GM21576 (cell line): ENCODE measurements at regions not wholly inside any gene's neighbourhood (a gene's known extent, or its start where the extent isn't known, plus 50 kb on each side); places are given as distances from the start of the nearest gene placed in this dataset.

ENCODE experiments used
- ATAC-seq: cut with Tn5 transposase; IDR thresholded peaks from one replicate; pipeline ENCODE4 v1.9.1; 2021; ENCODE audit warnings: mild to moderate bottlenecking, moderate library complexity; ENCODE audit not compliant: unreplicated experiment

DNA sequence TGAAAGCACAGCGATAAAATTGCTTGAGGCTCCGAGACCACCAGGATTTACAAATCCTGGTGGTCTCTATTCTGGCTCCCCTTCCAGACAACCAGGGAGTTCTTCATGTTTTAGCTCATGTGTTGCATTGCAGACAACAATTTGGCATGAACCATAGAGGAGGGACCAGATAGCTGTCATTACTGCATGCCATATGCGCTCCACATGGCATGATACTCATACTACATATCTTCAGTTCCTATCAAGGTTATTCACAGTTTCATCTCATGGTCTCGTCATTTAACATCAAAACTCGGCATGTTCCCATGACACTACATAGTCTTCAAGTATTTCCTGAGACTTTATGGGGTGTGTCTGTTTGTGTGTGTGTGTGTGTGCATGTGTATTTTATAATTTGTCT is 220.3 kb downstream of the OR13H1 start:
- no peak for ATAC-seq

DNA sequence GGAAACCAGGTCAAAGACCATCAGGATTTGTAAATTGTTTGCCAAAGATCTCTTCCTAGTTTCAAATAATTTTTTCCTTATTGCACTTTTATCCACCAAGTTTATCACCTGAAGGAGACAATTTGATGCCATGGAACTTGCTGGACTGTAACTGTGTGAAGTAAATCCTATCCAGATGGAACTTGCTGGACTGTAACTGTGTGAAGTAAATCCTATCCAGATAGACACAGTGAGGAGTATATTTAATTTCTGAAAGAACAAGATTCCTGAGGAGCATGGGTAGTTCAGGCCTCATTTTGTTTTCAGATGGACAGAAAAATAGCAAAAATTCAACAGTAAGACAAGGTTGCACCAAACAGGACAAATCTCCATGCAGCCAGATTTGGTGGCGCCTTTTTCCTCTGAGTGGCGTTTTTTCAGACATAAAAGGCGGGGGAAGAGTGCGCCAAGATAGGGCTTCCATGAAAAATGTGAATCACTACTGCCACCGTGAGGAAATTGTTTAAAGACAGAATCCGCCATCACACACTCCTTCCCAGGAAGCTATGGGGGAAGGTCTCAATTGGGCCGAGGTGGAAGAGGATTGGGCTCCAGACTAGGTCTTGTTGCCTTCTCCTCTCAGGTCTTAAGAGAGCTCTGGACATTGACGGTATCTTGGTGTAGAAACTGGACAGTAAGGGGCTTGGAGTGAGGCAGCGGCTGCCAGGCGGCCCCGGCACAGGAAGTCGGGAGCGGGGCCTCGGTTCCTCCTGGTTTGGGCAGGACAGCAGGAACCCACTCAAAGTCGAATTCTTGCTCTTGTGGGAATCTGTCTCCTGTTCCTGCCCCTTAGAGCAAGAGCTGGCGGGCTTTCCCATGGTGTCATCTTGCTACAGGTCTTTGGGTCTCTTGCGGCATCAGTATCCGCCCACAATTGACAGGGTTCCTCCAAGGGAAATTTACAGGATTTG is 234.7 kb downstream of the OR13H1 start:
- ATAC-seq: no peak

DNA sequence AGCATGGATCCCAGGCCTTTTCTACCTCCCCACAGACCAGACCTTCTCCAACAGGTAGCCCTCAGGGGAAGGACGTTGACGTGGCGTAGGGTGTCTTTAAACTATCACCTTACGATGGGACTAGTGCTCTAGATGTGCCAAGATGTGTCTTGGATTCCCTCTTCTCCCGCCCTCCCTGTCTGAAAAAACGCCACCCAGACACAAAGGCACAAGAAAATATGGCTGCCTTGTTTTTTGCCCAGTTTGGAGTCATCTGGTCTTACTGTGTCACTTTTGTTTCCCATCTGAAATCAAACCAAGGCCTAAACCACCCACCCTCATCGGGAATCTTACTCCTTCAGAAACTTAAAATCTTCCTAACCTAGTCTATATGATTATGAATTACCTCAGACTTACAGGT is 235.4 kb downstream of the OR13H1 start:
- no peak for ATAC-seq

DNA sequence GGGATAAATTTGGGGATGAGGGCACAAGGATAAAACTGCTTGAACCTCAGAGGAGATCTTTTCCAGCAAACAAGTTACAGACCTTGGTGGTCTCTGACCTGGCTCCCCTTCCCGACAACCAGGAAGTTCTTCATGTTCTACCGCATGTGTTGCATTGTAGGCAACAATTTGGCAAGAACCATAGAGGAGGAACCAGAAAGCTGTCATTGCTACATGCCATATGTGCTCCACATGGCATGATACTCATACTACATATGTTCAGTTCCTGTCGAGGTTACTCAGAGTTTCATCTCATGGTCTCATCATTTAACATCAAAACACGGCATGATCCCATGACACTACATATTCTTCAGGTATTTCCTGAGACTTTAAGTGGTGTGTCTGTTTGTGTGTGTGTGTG is 235.9 kb downstream of the OR13H1 start:
- ATAC-seq: no peak

DNA sequence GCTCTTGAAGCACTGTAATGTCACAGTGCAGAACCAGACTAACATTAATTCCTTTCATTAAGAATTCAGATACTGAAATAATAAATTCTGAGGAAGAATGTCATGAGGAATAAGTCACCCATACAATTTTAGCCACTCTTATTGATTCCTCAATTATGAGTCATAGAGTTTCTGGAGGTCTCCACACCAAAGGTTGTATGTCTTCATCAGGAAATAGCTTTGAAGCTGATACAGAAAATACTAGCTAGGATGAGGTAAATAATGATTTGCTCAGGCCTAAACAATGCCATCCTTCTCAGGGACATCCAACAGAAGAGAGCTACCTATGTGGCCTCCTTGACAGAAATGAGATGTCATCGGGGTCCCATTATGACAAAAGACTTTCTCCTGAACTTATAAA is 238.8 kb downstream of the OR13H1 start:
- no peak for ATAC-seq

DNA sequence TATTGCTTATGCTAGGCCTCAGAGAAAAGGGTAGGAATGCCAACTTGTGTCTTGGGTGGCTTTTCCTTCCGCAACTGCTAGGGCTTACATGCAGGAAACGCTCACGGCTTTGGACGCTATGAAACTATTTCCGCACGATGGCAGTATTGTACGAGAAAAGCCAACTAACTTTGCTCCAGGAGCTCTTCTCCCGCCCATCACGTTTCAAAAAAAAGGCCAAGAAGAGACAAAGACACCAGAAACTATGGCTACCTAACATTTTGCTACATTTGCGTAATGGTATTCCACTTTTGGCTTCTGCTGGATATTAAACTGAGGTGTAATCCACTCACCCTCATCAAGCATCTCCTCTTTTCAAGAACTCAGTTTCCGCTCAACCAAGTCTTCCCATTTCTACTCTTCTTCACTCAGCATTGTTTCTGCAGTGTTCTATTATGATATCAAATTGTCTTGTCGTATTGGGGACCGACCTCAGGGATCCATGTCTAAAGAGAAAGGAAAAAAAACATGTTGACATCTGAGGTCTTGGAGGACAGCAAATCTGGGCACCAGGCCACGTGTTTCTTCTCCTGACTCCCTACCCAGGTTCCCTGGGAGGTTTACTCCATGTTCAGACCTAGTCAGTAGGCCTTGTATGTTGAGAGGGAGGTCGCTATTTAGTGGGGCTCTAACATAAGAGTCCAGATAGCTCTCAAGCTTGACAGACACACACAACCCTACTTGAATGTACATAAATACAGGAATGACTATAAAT is 239.4 kb upstream of the STK26 start:
- peak; percentile 58 for ATAC-seq

DNA sequence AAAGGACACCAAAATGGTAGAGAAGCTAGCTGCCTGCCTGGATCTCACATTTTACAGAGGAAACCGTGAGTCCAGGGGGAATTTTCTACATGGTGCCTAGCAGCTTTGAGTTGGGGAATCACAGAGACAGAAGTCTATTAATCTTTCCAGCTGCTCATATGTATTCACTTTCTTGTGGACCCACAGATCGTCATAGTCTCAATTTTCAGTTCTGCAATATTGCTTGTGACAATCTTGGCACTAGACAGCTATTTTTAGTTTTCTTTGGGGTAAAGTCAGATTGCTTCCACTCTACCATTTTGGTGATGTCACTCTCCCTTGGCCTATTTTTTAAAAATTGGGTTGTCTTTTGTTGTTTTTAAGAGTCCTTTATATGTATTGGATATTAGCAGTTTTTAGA is 233.4 kb upstream of the STK26 start:
- peak; percentile 41 for ATAC-seq

DNA sequence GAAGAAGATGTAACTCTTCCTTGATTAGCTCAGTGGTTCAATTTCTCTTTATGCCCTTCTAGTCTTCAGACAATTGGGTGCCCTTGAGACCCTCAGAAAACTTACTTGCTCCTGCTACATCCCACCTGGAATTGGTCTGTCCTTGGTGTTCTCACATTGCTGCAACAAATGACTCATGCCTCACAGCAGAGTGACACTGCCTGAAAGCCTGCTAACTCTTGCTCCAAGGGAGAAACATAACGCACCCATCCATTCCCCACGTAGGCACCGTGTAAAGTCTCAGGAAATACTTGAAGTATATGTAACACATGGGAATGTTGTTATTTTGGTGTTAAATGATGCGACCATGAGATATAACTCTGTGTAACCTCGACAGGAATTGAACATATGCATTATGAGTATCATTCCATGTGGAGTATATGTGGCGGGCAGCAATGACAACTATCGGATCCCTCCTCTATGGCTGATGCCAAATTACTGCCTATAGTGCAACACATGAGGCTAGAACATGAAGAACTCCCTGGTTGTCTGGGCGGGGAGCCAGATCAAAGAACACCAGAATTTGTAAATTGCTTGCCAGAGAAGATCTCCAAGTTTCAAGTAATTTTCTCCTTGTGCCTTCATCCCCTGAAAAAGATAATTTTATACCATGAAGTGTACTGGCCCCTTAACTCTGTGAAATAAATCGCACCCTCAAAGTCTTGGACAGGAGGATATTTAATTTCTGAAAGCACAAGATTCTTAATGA is 231.3 kb upstream of the STK26 start:
- ATAC-seq: no peak

DNA sequence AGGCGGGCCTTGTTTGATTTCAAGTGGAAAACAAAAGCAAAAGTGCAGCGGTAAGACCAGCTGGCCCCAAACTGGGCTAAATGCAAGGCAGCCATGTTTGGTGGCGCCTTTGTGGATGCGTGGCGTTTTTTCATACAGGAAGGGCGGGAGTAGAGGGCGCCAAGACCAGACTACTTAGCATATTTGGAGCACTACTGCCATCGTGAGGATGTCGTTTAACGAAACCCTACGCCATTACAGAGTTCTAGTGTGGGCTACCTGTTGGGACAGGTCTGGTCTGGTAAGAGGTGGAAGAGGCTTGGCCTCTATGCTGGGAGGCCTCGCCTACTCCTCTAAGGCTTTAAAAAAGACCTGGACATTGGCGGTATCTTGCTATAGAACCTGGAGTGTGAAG is 230.7 kb upstream of the STK26 start:
- peak; percentile 65 for ATAC-seq

DNA sequence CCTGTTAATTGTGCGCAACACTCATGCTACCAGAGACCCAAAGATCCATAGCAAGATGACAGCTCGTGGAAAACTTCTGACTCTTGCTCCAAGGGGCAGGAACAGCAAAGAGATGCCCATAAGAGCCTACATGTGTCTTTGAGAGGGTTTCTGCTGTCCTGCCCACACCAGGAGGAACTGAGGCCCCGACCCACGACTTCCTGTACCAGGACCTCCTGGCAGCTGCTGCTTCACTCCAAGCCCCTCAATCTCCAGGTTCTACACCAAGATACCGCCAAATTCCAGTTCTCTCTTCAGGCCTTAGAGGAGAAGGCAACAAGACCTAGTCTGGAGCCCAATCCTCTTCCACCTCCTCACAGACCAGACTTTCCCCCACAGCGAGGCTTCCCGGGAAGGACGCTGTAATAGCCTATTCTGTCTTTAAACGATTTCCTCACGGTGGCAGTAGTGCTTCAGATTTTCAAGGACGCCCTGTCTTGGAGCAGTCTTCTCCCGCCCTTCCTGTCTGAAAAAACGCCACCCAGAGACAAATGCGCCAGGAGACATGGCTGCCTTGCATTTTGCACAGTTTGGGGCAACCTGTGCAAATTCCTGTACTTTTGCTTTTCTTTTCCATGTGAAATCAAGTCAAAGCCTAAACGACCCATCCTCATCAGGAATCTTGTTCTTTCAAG is 230.2 kb upstream of the STK26 start:
- peak; percentile 58 for ATAC-seq

DNA sequence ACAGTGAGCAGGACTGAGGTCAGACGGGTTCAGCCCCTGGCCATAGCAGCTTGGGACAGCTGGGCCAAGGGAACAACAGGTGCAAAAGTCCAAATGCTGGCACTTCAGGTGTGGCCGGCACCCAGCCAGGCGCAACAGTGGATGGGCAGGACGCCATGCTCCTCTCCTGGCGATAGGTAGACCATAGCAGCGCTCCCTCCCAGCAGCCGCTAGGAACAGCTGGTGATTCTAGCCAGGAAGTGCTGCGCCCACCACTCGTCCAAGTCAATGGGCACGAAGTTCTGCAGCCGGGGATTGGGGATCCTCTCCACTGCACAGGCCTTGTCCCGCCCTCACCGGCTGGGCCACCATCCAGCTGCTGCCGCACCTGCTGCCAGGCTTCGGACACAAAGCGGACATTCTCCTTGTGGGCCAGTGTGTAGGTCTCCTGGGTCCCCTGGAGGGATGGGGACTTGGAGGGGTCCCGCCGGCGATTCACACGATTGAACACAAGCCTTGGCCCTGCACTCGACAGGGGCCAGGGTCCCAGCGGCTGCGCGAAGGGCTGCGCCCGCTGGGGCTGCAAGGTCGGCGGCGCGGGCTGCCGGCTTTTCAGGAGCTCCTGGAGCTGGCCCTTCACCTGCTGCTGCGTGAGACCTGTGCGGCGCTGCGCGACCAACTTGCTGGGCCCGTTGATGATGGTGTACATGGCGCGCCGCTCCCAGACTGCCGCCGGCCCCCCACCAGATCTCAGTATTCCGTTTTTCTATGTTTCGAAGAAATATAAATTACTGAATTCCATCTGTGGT is 227.5 kb upstream of the STK26 start:
- ATAC-seq: no peak

DNA sequence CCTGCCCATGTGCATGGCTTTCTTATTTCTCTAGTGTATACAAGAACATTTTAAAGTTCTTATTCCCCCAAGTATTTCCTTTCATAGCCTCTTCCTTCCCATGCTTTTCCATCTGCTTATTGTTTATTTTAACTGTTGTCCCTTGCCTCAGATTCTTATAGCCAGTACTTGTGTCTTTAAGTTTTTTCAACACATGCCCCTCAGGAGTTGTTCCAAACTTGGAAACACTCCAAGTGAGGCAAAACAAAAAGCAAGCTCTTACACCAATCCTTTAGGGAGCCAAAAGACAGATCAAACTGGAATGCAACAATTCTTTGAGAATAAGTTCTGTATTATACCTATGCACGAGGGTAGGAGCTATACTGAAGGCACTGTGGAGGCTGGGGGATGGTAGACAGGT is 222.0 kb upstream of the STK26 start:
- ATAC-seq: no peak

DNA sequence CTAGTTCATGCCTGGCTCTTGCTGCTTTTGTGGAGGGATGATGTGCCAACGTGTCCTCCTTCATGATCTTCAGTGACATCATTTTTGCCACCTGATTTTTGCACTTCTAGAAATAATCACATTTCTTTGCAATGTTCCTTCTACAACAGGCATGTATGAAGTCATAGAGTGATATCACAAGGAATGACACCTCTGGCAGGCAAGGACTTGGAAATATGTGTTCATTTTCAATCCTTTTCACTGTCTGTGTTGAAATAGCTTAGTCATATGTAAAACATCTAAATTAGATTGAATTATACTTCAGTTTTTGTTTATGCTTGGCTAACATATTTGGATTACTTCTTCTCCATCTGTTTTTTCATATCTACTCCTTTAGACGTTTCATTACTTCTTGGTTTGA is 221.2 kb upstream of the STK26 start:
- ATAC-seq: no peak

DNA sequence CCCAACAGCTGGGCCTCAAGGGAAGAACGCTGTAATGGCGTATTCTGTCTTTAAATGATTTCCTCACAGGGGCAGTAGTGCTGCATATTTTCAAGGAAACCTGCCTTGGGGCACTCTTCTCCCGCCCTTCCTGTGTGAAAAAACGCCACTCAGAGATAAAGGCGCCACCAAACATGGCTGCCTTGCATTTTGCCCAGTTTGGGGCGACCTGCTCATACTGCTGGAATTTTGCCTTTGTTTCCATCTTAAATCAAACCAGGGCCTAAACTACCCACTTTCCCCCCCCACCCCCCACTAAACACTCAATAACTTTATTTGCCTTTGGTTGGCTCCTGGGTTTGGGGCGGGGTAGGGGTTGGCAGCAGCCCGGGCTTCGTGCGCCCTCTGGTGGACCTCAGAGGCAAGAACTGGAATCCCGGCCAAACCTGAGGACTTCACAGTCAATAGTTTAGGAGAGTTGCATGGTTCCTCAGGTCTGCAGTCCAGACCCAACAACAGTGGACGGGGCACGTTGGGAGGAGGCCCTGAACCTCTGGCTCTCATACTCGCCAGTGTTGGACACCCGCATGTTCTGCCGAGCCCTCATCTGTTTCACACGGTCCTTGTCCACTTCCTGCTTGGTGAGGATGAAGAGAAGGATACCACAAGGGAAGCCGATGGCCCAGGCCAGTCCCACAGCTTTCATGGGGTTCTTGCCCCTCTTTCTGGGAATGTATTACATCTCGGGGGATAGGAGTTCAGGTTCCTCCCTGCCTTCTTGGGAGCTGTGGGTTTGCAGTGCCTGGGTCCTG is 220.1 kb upstream of the STK26 start:
- peak; percentile 77 for ATAC-seq

DNA sequence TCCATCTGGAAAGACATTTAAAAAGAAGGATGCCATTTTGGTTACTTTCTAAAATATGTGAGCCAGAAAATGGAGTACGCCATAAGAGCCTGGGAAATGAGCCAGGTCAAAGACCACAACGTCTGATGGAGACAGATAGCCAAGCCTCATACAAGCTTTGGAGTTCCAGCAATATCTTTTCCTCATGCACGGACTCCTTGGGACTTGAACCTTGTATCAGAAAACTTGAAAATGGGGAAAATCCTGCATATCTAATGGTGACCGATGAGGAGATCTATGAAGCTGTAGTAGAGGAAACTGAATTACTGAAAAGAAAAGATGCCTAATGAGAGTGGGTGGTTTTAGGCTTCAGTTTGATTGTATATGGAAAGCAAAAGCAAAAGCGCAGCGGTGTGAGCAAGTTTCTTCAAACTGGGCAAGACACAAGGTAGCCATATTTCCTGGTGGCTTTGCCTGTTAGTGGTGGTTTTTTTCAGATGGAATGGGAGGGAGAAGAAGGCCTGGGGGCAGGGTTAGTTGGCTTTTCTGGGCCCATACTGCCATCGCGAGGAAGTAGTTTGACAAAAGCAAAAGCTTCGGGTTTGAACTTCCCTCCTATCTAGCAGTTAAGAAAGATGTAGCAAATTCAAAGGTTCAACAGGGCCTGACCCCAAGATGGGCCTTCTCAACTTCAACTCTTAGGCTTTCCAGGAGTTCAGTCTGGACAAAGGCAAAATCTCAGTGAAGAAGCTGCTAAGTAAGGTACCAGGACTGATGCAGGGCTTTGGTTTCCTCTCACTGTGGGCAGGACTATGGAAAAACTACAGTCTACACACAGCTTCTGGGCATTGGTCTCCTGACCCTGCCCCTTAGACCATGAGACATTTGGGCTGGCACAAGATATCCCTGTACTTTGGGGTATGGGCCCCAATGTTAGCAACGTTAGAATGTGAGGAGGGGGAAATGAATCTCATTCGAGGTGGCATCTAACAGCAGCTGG is 210.0 kb upstream of the STK26 start:
- ATAC-seq: peak; percentile 90

DNA sequence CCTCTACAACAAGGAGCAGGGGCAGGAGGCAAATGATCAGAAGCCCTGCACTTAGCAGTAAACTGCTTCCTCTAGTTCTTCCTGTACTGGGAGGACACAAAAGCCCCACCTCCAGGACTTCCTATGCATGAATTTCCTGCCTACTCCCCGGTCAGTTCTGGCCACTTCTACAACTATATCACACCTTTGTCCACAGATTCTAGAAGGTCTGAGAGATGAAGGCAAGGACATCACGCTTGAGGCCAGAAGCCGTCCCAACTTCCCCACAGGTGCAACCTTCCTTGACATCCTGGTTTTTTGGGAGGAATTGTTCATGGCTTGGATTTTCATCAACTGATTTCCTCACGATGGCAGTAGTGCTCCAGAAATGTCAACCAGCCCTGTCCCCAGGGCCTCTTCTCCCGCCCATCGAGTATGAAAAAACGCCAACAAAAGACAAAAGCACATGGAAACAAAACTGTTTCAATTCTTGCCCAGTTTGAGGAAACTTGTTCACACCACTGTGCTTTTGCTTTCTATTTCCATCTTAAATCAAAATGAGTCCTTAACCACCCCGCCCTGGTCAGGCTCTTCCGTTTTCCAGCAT is 206.5 kb upstream of the STK26 start:
- peak; percentile 56 for ATAC-seq

DNA sequence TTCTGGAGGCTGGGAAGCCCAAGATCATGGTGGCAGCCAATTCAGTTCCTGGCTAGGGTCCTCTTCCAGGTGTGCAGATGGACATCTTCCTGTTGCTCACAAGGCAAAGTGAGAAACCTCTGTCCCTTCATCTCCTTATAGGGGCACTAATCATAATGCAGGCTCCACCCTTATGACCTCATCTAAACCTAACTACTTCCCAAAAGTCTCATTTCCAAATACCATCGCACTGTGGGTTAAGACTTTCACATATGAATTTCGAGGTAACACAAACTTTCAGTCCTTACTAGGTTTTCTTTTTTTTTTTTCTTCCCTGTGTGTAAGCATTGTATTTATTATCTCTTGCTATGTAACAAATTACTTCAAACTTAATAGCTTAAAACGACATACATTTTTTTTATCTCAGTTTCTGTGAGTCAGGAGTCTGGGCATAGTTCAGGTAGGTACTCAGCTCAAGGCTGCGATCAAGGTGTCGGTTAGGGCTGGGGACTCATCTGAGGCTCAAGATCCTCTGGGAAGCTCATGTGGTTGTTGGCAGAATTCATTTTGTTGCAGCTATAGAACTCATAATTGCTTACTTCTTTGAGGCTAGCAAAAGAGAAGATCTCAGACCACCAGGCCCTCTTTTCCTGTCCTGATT is 204.7 kb upstream of the STK26 start:
- ATAC-seq: no peak
